GM21619 (cell line): ENCODE measurements at regions not wholly inside any gene's neighbourhood (a gene's known extent, or its start where the extent isn't known, plus 50 kb on each side); places are given as distances from the start of the nearest gene placed in this dataset.

Source experiments
- ATAC-seq: cut with Tn5 transposase; IDR thresholded peaks from one replicate; pipeline ENCODE4 v1.9.1; 2021; ENCODE audit not compliant: unreplicated experiment

DNA sequence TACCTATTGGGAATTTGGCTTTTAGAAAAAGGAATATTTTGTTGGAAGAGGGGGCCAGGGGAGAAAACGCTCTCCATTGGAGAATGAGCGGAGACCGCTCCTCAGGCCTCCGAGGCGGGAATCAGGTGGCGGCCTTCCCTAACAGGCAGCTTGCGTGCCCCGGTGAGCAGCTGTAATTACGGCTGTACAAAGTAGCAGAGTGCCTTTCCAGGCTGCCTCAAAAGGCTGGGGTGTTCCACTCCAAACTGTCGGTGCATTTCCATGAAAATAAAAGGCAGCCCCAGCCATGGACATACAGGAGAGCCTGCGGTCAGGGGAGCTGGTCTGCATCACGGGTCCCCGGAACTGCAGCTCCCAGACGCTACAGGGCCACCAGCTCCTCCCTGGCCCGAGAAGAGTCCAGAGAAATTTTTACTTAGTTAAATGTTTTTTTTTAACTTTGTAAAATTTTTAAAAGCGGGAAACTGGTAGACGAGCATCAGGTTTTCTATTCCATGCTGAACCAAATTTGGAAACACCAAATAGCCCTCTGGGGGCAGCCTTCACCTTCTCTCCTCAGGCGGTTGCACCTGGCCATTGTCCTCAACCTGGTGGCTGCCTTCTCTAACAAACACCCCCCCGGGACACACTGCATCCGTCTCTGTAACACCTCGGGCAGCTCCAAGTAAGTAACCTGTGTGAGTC, 209.3 kb upstream of the SALL3 start:
- ATAC-seq: no peak

DNA sequence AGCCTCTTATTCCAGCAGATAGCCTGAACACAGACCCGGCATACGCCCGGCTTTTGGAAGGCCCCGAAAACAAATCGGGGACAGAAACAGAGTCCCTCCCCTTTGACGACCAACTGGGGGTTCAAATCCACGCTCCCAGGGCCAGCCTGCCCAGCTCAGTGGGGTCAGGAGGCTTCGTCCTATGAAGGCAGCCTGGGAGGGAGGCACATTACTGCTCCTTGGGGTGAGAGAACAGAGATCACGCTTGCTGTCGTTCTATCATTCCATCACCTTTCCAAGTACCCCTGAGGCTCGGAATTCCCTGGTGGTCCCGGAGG, 208.8 kb upstream of the SALL3 start:
- no peak for ATAC-seq

DNA sequence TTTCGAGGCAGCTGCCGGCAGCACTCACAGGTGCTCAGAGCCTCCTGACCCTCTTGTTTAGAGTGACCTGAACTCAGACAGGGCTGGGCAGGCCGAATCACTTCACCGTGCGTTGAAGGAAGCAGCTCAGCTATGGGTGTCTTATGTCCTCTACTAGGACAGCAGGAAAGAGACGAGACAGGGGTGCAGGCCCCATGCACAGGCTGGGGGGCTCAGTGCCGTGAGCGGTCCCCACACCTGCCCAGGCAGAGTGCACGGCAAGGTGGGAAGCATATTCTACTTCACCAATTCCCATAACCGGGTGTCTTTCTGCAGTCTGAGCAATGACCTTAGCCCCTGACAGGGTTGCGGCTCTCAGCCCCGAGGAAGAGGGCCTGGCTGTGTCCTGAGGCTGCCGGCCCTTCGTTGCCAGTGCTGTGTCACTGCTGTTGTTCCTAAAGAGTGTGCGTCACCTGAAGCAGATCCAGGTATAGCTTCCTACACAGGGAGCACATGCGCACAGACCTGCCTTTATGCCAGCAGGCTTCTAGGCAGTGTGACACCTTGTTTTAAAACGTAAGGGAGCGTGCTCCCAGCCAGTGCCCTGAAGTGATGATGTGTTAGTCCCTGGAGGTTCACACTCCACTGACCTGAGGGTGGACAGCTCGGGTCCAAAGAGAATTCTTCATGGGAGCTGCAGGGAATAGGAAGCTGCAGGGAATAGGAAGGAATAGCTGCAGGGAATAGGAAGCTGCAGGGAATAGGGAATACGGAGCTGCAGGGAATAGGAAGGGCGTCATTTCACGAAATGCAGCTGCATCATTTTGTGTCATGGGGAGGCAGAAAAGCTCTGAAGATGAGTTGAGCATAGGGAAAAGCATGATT, 207.9 kb upstream of the SALL3 start:
- ATAC-seq: no peak

DNA sequence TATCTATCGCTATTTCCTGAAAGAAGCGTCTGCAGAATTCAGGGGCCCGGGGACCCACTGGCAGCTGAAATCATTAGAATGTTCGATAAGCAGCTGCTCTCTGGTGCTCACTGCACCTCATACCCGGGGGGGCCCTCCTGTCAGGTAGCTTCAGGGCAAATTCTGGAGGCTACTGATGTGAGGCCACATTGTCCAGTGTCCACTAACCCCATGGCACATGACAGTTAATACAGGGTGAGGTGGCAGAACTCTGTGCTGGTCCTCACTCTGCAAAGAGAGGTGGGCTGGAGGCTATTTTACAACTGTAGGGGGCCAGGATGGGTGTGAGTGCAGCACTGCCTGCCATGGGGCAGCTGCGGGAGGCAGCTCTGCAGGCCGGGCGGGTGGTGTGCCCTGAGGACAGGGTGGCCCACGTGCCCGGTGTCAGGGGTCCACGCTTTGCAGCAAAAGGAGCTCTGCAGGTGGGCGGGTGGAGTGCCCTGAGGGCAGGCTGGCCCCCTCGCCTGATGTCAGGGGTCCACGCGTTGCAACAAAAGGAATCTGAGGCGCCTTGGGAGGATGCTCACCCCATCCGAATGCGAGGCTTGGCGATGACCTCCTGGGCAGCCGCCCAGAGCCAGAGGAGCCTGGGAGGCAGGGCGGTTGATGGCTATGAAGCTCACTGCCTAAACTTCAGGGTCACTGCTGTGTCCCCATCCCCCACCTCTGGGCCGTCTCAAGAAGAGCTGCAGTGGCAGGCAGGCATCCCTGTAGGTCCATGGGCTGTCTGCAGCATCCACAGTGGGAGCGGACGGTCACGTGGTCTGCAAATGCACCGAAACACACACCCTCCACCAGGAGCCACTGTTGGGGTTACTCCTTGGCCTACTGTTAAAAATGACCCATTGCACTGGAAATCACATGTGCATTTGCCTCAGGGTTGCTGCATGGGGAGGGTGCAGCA, 207.0 kb upstream of the SALL3 start:
- ATAC-seq: no peak

DNA sequence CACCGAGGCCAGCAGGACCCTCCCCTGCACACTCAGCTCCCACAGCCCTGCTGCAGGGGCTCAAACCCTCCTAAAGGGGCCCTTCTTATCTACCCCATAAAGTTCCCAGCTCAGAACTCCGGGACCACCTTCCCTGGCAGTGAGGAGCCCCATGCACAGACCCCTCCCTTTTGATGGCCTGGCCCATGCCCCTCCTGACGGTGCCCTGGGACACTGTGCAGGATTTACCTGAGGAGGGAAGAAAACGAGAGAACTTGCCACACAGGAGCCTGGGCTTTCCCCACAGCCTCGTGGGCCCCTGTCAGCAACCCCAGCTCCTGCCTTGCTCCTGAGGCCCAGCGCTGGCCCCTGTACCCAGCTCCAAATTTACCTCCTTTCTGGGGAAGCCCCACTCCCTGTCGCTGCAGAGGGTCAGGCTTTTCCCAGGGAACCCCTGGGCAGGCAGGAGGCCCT, 206.3 kb upstream of the SALL3 start:
- no peak for ATAC-seq

DNA sequence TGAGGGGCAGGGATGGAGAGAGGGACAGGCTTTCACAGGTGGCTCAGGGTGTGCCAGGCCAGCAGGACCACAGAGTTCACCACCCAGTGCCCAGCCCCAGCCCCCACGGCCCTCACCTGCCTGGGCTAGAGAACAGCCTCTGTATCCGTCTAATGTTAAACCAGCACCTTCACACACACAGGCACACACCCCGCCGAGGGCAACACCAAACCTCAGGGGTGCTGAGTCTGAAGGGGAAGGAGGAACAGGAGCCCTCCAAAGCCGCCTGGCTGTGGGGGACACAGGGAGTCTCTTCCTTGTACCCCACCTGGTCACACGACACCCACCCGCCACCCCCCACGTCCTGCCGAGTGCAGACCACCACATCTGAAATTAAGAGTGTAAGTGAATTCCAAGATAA, 205.8 kb upstream of the SALL3 start:
- no peak for ATAC-seq

DNA sequence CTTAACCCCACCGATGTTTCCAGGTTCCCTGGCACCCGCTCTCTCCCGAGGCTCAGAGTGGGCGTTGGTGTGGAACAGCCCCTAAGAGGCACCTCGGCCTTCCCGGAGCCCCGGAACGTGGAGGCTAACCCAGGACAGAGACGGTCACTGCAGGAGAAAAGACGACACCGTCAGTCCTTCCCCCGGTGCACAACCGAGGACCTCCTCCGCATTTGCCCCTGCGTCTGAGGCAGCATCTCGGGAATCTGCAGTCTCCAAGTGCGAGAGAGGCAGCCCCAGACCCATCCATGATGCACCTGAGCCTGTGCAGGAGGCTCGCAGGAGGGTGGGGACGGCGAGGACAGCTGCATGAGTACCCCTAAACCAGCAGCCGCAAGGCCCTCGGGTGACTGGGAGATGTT, 204.9 kb upstream of the SALL3 start:
- no peak for ATAC-seq

DNA sequence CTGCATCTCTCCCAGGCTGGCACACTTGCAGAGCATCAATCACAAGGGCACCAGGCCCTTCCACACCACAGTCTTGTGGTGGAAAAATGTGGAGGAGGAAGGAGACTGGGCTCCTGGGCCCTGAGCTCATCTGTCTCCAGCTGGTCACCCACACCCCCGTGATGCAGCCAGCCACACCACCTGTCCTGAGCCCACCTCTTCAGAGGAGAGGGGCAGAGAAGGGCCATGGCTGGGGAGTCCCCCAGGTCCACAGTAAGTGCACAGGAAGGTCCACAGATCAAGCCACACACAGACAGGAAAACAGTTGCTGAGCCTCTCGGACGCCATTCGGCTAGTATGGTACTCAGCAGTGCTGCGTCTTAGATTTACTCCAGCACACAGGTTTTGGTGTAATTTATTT, 203.5 kb upstream of the SALL3 start:
- ATAC-seq: no peak

DNA sequence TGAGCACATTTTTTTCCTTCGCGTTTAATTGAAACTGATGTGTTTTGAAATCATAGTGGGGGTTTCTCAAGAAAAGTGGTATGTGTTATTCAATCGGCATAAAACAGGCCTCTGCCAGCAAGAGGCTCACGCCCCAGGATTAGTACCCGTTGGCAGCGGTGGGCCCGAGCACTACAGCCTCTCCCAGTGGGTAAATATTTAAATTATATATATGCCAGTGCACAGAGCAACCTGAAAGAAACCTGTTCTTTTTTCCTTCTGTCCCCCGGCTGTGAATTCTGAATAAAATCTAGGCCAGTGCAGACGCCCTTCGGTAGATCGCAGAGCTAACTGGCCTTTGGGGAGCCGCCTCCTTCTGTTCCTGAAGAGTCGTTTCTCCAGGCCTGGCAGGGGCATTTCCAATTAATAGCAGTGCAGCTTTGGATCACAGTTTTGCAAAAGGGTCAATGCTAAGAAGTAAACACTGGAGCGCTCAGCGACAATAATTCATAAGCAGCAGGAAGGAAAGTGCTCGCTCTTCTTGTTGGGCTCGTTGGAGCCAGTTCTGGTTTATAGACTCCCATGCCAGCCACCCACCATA, 202.8 kb upstream of the SALL3 start:
- ATAC-seq: no peak

DNA sequence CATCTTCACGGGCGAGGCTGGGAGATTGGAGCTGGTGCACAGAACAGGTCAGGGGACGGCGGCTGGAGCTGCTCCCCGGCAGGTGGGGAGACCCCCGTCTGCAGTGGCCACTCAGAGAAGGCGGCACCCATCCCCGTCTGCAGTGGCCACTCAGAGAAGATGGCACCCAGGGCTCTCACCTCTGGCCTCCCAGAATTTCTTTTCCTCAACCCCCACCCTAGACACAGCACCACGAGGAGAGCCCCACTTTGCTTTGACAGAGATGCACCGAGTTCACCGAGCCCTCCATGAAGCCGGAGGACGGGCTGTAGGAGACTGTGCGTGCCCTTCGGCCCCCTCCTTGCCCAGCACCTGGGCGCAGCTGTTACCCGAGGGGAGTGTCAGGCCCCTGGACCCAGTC, 201.6 kb upstream of the SALL3 start:
- ATAC-seq: no peak

DNA sequence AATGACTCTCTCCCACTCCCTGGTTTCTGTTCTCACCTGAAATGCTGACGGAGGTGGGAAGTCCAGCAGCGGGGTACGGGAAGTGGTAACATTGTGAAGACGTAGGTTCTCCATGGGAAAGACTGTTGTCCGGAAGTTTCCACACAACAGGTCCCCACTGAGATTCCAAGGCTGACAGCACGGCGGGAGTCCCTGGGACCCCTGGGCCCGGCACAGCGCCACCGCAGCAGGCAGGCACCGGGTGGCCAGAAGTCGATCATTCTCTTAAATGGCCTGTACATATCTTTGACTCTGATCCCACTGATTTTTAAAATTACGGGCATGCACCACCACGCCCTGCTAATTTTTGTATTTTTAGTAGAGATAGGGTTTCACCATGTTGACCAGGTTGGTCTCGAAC, 201.0 kb upstream of the SALL3 start:
- ATAC-seq: no peak

DNA sequence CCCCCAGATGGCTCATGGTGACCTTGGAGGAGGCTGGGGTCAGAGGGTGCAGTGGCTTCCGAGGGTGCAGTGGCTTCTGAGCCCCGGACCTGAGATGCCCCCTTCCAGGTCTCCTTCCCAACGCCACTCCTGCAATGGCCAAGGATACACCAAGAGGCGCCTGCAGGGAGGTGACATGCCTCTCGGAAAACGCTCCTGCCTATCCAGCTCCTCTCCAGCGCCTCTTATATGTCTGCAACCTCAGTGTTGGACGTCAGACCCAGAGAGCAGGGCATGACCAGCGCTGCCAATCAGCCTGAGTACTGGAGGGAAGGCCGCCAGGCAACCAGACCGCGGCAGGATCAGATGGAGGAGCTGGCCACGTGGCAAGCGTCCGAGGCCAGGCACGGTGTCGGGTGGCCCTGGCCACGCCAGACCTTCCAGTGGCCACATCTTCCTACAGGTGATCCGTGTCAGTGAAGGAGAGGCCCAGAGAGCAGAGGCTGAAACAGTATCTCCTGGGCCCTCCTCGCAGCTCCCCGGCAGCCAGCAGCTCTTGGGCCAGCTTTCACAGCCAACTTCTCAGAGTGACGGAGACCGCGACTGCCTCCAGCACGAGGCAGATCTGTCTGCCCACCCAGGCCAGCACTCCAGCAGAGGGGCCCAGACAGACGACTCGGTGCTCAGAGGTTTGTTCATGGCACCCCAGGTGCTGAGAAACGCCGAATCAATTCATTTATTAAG, 199.5 kb upstream of the SALL3 start:
- no peak for ATAC-seq

DNA sequence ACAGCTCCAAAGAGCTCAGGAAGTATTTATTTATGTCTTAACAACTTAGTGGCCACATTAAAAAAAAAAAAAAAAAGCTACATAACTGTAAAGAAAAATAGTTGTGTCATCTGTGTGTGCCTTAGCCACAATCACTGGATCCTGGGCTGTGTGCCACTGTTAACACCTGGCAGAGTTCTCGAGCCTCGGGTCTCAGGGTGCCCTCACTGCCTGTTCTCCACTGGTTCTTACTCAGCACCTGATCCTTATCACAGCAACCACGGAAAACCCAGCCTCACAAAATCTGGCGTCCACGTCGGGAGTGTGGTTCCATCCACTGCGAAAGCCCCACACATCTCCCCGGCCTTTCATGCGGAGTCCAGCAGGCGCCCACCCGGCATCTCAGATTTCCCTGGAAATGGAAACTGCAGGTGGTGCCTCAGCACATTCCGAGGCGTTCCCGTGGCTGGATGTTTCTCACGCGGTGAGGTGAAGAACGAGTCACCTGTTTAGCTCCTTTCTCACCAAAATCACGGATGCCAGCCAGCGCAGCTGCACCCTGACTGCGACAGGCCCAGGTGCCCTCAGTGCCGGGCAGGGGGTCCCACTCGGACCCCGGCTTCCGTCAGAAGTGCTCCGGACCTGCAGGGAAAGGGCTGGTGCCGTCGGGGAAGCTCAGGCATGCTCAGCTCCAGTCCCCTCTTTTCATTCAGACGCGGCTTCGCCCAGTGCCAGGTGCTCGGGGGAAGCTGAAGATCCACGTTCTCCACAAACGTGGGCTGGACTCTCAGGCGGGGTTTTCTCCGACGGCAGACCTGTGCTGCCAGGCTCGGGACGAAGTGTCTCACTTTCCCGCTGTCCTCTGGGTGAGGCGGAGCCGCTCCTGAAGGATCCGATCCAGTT, 198.7 kb upstream of the SALL3 start:
- no peak for ATAC-seq

DNA sequence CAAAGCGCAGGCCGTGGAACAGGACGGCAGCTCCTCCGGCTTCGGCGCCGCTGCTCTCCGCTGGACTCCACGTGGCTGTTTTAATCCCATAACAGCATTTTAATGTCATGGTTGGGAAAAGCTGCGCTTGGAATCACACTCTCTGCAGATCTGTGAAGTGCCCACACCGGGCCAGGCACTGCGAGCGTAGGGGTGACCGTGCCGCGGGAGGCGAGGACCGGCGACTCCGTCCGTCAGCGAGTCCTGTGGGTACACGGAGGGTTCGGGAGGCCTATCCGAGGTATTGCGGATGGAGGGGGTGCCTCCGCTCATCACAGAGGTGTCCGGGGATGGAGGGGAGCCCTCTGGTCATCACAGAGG, 198.0 kb upstream of the SALL3 start:
- ATAC-seq: no peak

DNA sequence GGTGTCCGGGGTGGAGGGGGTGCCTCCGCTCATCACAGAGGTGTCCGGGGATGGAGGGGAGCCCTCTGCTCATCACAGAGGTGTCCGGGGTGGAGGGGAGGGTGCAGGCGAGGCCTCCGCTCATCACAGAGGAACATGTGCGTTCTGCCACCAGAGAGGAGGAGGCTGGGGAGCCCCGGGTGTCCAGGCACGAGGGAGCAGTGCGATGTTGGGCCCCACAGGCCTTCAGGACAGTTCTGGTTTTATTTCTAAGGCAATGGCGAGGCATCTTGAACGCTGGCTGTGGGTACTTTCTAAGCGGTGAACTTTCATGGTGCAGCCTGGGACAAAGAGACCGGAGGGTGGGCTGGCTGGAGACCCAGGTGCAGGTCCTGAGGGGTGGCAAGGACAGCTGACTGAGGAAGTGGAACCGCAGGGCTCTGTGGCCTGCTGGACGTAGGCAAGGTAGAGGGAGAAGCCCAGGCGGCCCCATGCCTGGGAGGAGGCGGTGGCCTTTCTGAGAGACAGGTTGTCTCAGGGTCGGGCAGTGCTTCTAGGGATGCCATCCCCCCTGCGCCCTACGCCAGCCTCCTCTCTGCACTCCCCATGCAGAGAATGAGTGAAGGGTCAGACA, 196.6 kb upstream of the SALL3 start:
- ATAC-seq: no peak

DNA sequence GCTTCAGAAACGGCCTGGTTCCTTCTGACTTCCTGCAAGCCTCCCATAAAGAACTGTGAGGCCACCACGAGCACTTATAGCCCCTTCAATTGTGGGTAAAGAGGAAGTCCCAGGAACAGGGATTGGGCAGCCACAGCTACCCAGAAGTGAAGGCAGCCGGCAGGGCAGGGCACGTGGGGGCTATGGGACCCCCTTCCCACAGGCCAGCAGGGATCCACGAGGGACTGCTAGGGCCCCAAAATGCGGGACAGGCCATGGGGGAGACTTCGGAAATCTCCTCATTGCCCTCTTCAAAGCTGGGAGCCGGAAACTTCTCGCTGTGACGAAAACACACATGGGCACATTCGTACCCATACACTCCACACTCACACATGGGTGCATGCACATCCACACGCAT, 196.1 kb upstream of the SALL3 start:
- ATAC-seq: no peak

DNA sequence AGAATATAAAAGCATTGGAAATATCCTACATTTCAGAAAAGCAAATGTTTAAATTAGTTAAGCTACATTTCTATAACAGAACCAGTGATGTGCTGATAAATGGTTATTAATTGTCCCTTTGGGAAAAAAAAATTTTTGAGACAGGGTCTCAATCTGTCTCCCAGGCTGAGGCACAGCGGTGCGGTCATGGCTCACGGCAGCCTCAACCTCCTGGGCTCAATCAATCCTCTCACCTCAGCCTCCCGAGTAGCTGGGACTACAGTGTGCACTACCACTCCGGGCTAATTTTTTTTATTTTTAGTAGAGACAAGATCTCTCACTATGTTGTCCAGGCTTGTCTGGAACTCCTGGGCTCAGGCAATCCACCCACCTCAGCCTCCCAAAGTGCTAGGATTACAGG, 194.8 kb upstream of the SALL3 start:
- ATAC-seq: no peak

DNA sequence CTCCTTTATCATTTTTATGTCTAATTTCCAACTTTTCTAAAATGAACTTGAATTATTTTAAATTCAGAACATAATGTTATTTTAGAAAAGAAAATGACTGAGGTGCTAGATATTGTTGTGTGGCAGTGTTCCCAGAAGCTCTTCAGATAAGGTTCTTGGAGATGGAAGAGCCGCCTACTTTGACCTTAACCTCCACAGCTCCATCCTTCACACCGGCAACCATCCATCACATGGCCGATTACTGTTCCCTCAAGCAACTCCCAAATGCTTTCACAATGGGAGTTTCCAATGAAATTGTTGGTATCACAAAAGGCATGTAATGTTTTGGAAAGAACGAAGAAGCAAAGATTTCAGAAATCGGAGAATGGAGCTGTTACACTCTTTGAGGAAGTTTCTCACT, 193.9 kb upstream of the SALL3 start:
- ATAC-seq: no peak

DNA sequence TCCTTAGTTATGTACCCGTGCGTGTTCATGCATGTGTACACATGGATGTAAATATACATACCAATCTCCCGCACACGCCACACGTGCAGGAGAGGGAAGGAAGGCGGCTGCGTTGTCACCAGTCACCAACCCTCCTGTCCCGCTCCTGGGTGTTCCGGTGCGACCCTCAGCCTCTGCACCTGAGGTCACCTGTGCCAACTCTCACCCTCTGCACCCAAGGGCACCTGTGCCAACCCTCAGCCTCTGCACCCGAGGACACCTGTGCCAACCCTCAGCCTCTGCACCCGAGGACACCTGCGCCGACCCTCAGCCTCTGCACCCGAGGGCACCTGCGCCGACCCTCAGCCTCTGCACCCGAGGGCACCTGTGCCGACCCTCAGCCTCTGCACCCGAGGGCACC, 192.8 kb upstream of the SALL3 start:
- no peak for ATAC-seq
